Endothelial cell of umbilical vein (primary cell): ENCODE measurements at regions not wholly inside any gene's neighbourhood (a gene's known extent, or its start where the extent isn't known, plus 50 kb on each side); places are given as distances from the start of the nearest gene placed in this dataset.

ENCODE experiments used
- BruUV-seq: library from RNA; stranded (reverse); fragments of 400-500 nt; replicated peaks from 2 replicates; lab custom pipeline; 2021; lab: Mats Ljungman, UMichigan
- CTCF ChIA-PET: fragments of 300-600, 350-600 bp; sonication (Branson Sonifier 250); formaldehyde crosslinking; loops from one replicate; lab custom pipeline; 2021; ENCODE audit warnings: antibody characterized with exemption, inconsistent platforms; lab: Charles Lee
- POLR2A ChIA-PET: fragments of 300-600, 350-600 bp; sonication (Branson Sonifier 250); formaldehyde crosslinking; loops from one replicate; lab custom pipeline; 2021; ENCODE audit warnings: antibody characterized with exemption, inconsistent platforms; lab: Charles Lee
- DNase-seq: peaks from one replicate; pipeline ENCODE4 v3.0.0-alpha.2; 2011; ENCODE audit warnings: low read depth, low spot score
- FAIRE-seq: peaks from 2 replicates; lab custom pipeline; 2011; peaks lifted over from hg19 to GRCh38; lab: Jason Lieb, UNC
- H2AFZ ChIP-seq: 2 replicates; pipeline ENCODE4 v1.6.0; 2012; ENCODE audit warnings: low read depth, low read length, control low read depth, inconsistent platforms
- H3K27ac ChIP-seq: 2 replicates; pipeline ENCODE4 v1.5.1; 2011; ENCODE audit warnings: low read depth, mild to moderate bottlenecking, control low read depth, low read length, moderate library complexity; ENCODE audit not compliant: insufficient read depth
- H3K27me3 ChIP-seq, 2 experiments: 2 replicates each; pipeline versions ENCODE4 v1.6.0 to v1.6.1; 2011; ENCODE audit warnings: low read length in 2 of 2, mixed read lengths in 1 of 2; ENCODE audit not compliant: control insufficient read depth in 2 of 2, insufficient read depth in 2 of 2
- H3K36me3 ChIP-seq, 2 experiments: 2 replicates in 1 of 2; 3 replicates in 1 of 2; pipeline ENCODE4 v1.5.1; 2011; ENCODE audit warnings: low read length in 2 of 2, mild to moderate bottlenecking in 1 of 2, moderate library complexity in 1 of 2; ENCODE audit not compliant: control insufficient read depth in 2 of 2, insufficient read depth in 2 of 2; ENCODE audit errors: extremely low read depth in 1 of 2
- H3K4me1 ChIP-seq: 3 replicates; pipeline ENCODE4 v1.5.1; 2011; ENCODE audit warnings: mild to moderate bottlenecking, low read length; ENCODE audit not compliant: control insufficient read depth, insufficient read depth; ENCODE audit errors: extremely low read depth
- H3K4me2 ChIP-seq: 2 replicates; pipeline ENCODE4 v1.6.1; 2011; ENCODE audit warnings: low read length, control low read depth, mixed read lengths; ENCODE audit not compliant: insufficient read depth
- H3K4me3 ChIP-seq, 3 experiments: fragments of 200-600 bp in 1 of 3; sonication (generic), shearing (Covaris generic) in 1 of 3; replicated peaks in 1 of 3; 2 replicates each; pipeline ENCODE4 v1.5.1; 2011 to 2016; ENCODE audit warnings: control low read depth in 3 of 3, low read length in 3 of 3, mild to moderate bottlenecking in 2 of 3, inconsistent platforms in 1 of 3, low read depth in 1 of 3, moderate library complexity in 1 of 3; ENCODE audit not compliant: insufficient read depth in 1 of 3
- H3K79me2 ChIP-seq: 2 replicates; pipeline ENCODE4 v1.6.0; 2012; ENCODE audit warnings: low read length, inconsistent platforms; ENCODE audit not compliant: control insufficient read depth, insufficient read depth
- H3K9ac ChIP-seq: replicated peaks from 2 replicates; pipeline ENCODE3; 2011; ENCODE audit warnings: low read length, control low read depth; ENCODE audit not compliant: insufficient read depth; ENCODE audit errors: extremely low read depth
- H3K9me1 ChIP-seq: replicated peaks from 3 replicates; pipeline ENCODE4 v1.6.0; 2011; ENCODE audit warnings: mild to moderate bottlenecking, low read length; ENCODE audit not compliant: control insufficient read depth, insufficient read depth; ENCODE audit errors: extremely low read depth
- H3K9me3 ChIP-seq: replicated peaks from 2 replicates; pipeline ENCODE4 v1.5.1; 2012; ENCODE audit warnings: low read length, inconsistent platforms; ENCODE audit not compliant: control insufficient read depth, insufficient read depth
- H4K20me1 ChIP-seq: replicated peaks from 2 replicates; pipeline ENCODE3; 2011; ENCODE audit warnings: mild to moderate bottlenecking, low read length; ENCODE audit not compliant: control insufficient read depth, insufficient read depth; ENCODE audit errors: extremely low read depth
- EZH2 ChIP-seq: IDR thresholded peaks from 2 replicates; pipeline ENCODE4 v1.6.1; 2012; ENCODE audit warnings: borderline replicate concordance, low read depth, mild to moderate bottlenecking, moderate library complexity, low read length, inconsistent platforms; ENCODE audit not compliant: severe bottlenecking
- FOS ChIP-seq: IDR thresholded peaks from 2 replicates; pipeline ENCODE4 v1.6.1; 2011; ENCODE audit warnings: mild to moderate bottlenecking, low read length, moderate library complexity, borderline replicate concordance; ENCODE audit not compliant: insufficient read depth
- GATA2 ChIP-seq: IDR thresholded peaks from 2 replicates; pipeline ENCODE4 v1.7.0; 2011; ENCODE audit warnings: low read depth, mild to moderate bottlenecking, moderate library complexity, mixed read lengths, low read length; ENCODE audit not compliant: insufficient read length, insufficient read depth
- JUN ChIP-seq: IDR thresholded peaks from 2 replicates; pipeline ENCODE4 v1.6.1; 2011; ENCODE audit warnings: borderline replicate concordance, low read depth; ENCODE audit not compliant: insufficient read length, insufficient read depth
- MYC ChIP-seq: IDR thresholded peaks from one replicate; pipeline ENCODE4 v1.6.1; 2011; ENCODE audit warnings: mild to moderate bottlenecking, low read depth, low read length
- POLR2A ChIP-seq: IDR thresholded peaks from 2 replicates; pipeline ENCODE4 v1.6.1; 2012; ENCODE audit warnings: low read depth, mild to moderate bottlenecking, control low read depth, low read length
- dilution Hi-C: fragments of 300-500 bp; cut with MboI; formaldehyde crosslinking; loops from one replicate; pipeline ENCODE4 v1.15.0; 2019; ENCODE audit warnings: low sequenced_read_pairs; ENCODE audit not compliant: extremely low pct_ligation_motif_present
- intact Hi-C: fragments of 100-400 bp; cut with micrococcal nuclease; formaldehyde crosslinking; loops from one replicate; pipeline ENCODE4 v1.10.0; 2022
- TF ChIP-seq, protein P1 (sequence below), 2 donors: IDR thresholded peaks; 1 replicate in 1 of 2; 2 replicates in 1 of 2; pipeline ENCODE4 v1.5.1; 2011; ENCODE audit warnings: low read length in 2 of 2, mild to moderate bottlenecking in 2 of 2, moderate library complexity in 2 of 2, control low read depth in 1 of 2, inconsistent platforms in 1 of 2, low read depth in 1 of 2; ENCODE audit not compliant: insufficient read depth in 1 of 2; ENCODE audit errors: extremely low read depth in 1 of 2
- TF ChIP-seq, protein P2 (sequence below): IDR thresholded peaks from 2 replicates; pipeline ENCODE4 v1.6.1; 2011; ENCODE audit not compliant: insufficient read depth, insufficient read length

- ChIA-PET CTCF (no interaction called here), POLR2A (no interaction called here)
- no peak overlapping the region for H3K4me2 ChIP-seq
- FAIRE-seq (no peak), DNase-seq (no peak)
- H3K27ac ChIP-seq = no peak overlapping the region
- intact Hi-C loops = no loop called here
- H3K27me3 ChIP-seq = no peaks in the 10 kb centered on the region
- no peaks in the 10 kb centered on the region for H4K20me1 ChIP-seq
- no peaks in the 10 kb centered on the region for H3K4me1 ChIP-seq
- no peak overlapping the region for H3K9ac ChIP-seq
- peaks cover 9% of the 10 kb centered on the region for H3K9me3 ChIP-seq
- H3K4me3 ChIP-seq = no peak overlapping the region
- H3K79me2 ChIP-seq = no peaks in the 10 kb centered on the region
- dilution Hi-C loops = no loop called here
- TF ChIP-seq FOS (no peak), EZH2 (no peak), MYC (no peak), GATA2 (no peak), POLR2A (no peak), JUN (no peak)
- TF ChIP-seq, protein P1, sequence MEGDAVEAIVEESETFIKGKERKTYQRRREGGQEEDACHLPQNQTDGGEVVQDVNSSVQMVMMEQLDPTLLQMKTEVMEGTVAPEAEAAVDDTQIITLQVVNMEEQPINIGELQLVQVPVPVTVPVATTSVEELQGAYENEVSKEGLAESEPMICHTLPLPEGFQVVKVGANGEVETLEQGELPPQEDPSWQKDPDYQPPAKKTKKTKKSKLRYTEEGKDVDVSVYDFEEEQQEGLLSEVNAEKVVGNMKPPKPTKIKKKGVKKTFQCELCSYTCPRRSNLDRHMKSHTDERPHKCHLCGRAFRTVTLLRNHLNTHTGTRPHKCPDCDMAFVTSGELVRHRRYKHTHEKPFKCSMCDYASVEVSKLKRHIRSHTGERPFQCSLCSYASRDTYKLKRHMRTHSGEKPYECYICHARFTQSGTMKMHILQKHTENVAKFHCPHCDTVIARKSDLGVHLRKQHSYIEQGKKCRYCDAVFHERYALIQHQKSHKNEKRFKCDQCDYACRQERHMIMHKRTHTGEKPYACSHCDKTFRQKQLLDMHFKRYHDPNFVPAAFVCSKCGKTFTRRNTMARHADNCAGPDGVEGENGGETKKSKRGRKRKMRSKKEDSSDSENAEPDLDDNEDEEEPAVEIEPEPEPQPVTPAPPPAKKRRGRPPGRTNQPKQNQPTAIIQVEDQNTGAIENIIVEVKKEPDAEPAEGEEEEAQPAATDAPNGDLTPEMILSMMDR (IDR thresholded peaks at IDR 0.05; ENCODE audit: extremely low read depth in 1 of 2, insufficient read depth in 1 of 2, low read depth in 1 of 2, low read length in 2 of 2) = no peak
- TF ChIP-seq, protein P2, sequence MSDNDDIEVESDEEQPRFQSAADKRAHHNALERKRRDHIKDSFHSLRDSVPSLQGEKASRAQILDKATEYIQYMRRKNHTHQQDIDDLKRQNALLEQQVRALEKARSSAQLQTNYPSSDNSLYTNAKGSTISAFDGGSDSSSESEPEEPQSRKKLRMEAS = no peak
- H3K36me3 ChIP-seq = no peaks in the 10 kb centered on the region
- H2AFZ ChIP-seq = no peak overlapping the region
- no peaks in the 10 kb centered on the region for H3K9me1 ChIP-seq
- BruUV-seq = no TSS peak
Observed at GRCh38 chr18:78738076-78738690, 241.4 kb upstream of the SALL3 start.
